ENCODE measurements at regions not wholly inside any gene's neighbourhood (a gene's known extent, or its start where the extent isn't known, plus 50 kb on each side); places are given as distances from the start of the nearest gene placed in this dataset.

DNA sequence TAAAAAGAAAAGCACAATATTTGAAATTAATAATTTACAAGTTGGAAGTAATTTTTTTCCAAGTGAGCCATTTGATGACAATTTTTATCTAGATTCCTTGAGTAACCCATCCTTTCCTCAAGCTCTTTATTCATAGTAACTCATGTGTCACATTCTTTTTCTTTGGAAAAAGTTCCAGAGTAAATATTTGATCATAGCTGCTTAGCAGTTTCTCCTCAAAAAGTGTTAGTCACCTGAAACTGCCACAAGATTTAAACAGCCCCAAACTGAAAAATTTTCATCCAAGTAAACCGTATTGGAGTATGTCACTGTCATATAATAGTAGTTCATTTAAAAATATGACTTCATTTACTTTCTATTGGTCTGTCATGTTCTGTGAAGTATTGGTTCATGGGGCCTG is 94.6 kb upstream of the CASK start:
- TF ChIP-seq RAD21 (IDR thresholded peaks at IDR 0.05) (no peak), TAF1 (conservative IDR thresholded peaks at IDR 0.05) (no peak), YY1 (IDR thresholded peaks at IDR 0.05) (no peak), JUND (IDR thresholded peaks at IDR 0.05) (no peak), GABPA (IDR thresholded peaks at IDR 0.05 in 1 of 2, conservative IDR thresholded peaks at IDR 0.05 in 1 of 2) (no peak)
- TF ChIP-seq, protein P1, sequence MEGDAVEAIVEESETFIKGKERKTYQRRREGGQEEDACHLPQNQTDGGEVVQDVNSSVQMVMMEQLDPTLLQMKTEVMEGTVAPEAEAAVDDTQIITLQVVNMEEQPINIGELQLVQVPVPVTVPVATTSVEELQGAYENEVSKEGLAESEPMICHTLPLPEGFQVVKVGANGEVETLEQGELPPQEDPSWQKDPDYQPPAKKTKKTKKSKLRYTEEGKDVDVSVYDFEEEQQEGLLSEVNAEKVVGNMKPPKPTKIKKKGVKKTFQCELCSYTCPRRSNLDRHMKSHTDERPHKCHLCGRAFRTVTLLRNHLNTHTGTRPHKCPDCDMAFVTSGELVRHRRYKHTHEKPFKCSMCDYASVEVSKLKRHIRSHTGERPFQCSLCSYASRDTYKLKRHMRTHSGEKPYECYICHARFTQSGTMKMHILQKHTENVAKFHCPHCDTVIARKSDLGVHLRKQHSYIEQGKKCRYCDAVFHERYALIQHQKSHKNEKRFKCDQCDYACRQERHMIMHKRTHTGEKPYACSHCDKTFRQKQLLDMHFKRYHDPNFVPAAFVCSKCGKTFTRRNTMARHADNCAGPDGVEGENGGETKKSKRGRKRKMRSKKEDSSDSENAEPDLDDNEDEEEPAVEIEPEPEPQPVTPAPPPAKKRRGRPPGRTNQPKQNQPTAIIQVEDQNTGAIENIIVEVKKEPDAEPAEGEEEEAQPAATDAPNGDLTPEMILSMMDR (IDR thresholded peaks at IDR 0.05; ENCODE audit: low read depth, low read length, missing input control), result no peak
- TF ChIP-seq, protein P2, sequence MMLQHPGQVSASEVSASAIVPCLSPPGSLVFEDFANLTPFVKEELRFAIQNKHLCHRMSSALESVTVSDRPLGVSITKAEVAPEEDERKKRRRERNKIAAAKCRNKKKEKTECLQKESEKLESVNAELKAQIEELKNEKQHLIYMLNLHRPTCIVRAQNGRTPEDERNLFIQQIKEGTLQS (IDR thresholded peaks at IDR 0.05), result no peak
- TF ChIP-seq, protein P3, sequence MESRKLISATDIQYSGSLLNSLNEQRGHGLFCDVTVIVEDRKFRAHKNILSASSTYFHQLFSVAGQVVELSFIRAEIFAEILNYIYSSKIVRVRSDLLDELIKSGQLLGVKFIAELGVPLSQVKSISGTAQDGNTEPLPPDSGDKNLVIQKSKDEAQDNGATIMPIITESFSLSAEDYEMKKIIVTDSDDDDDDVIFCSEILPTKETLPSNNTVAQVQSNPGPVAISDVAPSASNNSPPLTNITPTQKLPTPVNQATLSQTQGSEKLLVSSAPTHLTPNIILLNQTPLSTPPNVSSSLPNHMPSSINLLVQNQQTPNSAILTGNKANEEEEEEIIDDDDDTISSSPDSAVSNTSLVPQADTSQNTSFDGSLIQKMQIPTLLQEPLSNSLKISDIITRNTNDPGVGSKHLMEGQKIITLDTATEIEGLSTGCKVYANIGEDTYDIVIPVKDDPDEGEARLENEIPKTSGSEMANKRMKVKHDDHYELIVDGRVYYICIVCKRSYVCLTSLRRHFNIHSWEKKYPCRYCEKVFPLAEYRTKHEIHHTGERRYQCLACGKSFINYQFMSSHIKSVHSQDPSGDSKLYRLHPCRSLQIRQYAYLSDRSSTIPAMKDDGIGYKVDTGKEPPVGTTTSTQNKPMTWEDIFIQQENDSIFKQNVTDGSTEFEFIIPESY (IDR thresholded peaks at IDR 0.05), result no peak
